HG02642 (cell line): ENCODE measurements at regions not wholly inside any gene's neighbourhood (a gene's known extent, or its start where the extent isn't known, plus 50 kb on each side); places are given as distances from the start of the nearest gene placed in this dataset.

Experiments used
- ATAC-seq: cut with Tn5 transposase; IDR thresholded peaks from one replicate; pipeline ENCODE4 v1.9.1; 2021; ENCODE audit warnings: mild to moderate bottlenecking; ENCODE audit not compliant: unreplicated experiment, poor library complexity

- no peak for ATAC-seq
These were observed 1104.1 kb downstream of the CDH11 start for GRCh38 chr16:64017796-64018195.

GRCh38 chr16:64013856-64014255, 1108.0 kb downstream of the CDH11 start:
- ATAC-seq = no peak

GRCh38 chr16:64012166-64012565, 1109.7 kb downstream of the CDH11 start:
- no peak for ATAC-seq

- no peak for ATAC-seq
These were observed 1110.2 kb downstream of the CDH11 start for GRCh38 chr16:64011650-64012049.

- ATAC-seq = no peak
These were observed 1113.7 kb downstream of the CDH11 start for GRCh38 chr16:64008131-64008530.

GRCh38 chr16:64004116-64004515, 1117.7 kb downstream of the CDH11 start:
- no peak for ATAC-seq

- no peak for ATAC-seq
These were observed 1126.8 kb downstream of the CDH11 start for GRCh38 chr16:63995025-63995424.

GRCh38 chr16:63983401-63983800, 1138.5 kb downstream of the CDH11 start:
- ATAC-seq = no peak

- no peak for ATAC-seq
These were observed 1139.1 kb downstream of the CDH11 start for GRCh38 chr16:63982741-63983140.

- ATAC-seq = no peak
These were observed 1139.8 kb downstream of the CDH11 start for GRCh38 chr16:63982110-63982509.

GRCh38 chr16:63981639-63982038, 1140.2 kb downstream of the CDH11 start:
- ATAC-seq = no peak

GRCh38 chr16:63980763-63981162, 1141.1 kb downstream of the CDH11 start:
- ATAC-seq = no peak

GRCh38 chr16:63978240-63978639, 1143.6 kb downstream of the CDH11 start:
- no peak for ATAC-seq

- no peak for ATAC-seq
These were observed 1145.5 kb downstream of the CDH11 start for GRCh38 chr16:63976345-63976744.

- no peak for ATAC-seq
These were observed 1146.2 kb downstream of the CDH11 start for GRCh38 chr16:63975669-63976068.

GRCh38 chr16:63967966-63968365, 1153.9 kb downstream of the CDH11 start:
- ATAC-seq = no peak

- ATAC-seq = no peak
These were observed 1161.5 kb downstream of the CDH11 start for GRCh38 chr16:63960321-63960720.

GRCh38 chr16:63947022-63947421, 1174.8 kb downstream of the CDH11 start:
- no peak for ATAC-seq

- ATAC-seq = no peak
These were observed 1176.1 kb downstream of the CDH11 start for GRCh38 chr16:63945806-63946205.

- no peak for ATAC-seq
These were observed 1178.3 kb downstream of the CDH11 start for GRCh38 chr16:63943566-63943965.

- no peak for ATAC-seq
These were observed 1183.2 kb downstream of the CDH11 start for GRCh38 chr16:63938661-63939060.

- no peak for ATAC-seq
These were observed 1188.0 kb downstream of the CDH11 start for GRCh38 chr16:63933841-63934240.

GRCh38 chr16:63928421-63928820, 1193.4 kb downstream of the CDH11 start:
- no peak for ATAC-seq
